Activated CD4-positive, alpha-beta T cell treated with anti-CD3 and anti-CD28 coated beads, Interleukin-2, amount 10 ng/mL, durations not matched to agents 7 days and 5 days (primary cell): ENCODE measurements at regions not wholly inside any gene's neighbourhood (a gene's known extent, or its start where the extent isn't known, plus 50 kb on each side); places are given as distances from the start of the nearest gene placed in this dataset.

Experiments
- CTCF ChIA-PET: fragments of 350-600 bp; sonication (Branson Sonifier 250); formaldehyde crosslinking; loops from one replicate; lab custom pipeline; 2021; ENCODE audit warnings: antibody characterized with exemption; lab: Charles Lee
- POLR2A ChIA-PET: fragments of 350-600 bp; sonication (Branson Sonifier 250); formaldehyde crosslinking; loops from one replicate; lab custom pipeline; 2021; ENCODE audit warnings: antibody characterized with exemption; lab: Charles Lee
- DNase-seq: peaks from one replicate; pipeline ENCODE4 v3.0.0-alpha.2; 2020
- H3K27ac Mint-ChIP-seq: one replicate; pipeline ENCODE4 v1.8.0; 2021; ENCODE audit warnings: mild to moderate bottlenecking, moderate library complexity, mixed read lengths
- H3K27me3 Mint-ChIP-seq: one replicate; pipeline ENCODE4 v1.8.0; 2021; ENCODE audit warnings: mixed read lengths
- H3K36me3 Mint-ChIP-seq: one replicate; pipeline ENCODE4 v1.8.0; 2021; ENCODE audit warnings: low read depth, mixed read lengths
- H3K4me1 Mint-ChIP-seq: one replicate; pipeline ENCODE4 v1.8.0; 2021; ENCODE audit warnings: mixed read lengths
- H3K4me3 Mint-ChIP-seq: one replicate; pipeline ENCODE4 v1.8.0; 2021; ENCODE audit warnings: mild to moderate bottlenecking, moderate library complexity, mixed read lengths
- H3K9me3 Mint-ChIP-seq: one replicate; pipeline ENCODE4 v1.8.0; 2021; ENCODE audit warnings: mixed read lengths

- H3K4me1 Mint-ChIP-seq, result no peaks in the 10 kb centered on the region
- H3K27me3 Mint-ChIP-seq, result peaks cover 11% of the 10 kb centered on the region
- no peaks in the 10 kb centered on the region for H3K36me3 Mint-ChIP-seq
- ChIA-PET POLR2A (no interaction called here), CTCF (no interaction called here)
- H3K4me3 Mint-ChIP-seq, result no peak overlapping the region
- no peak overlapping the region for H3K27ac Mint-ChIP-seq
- no peak for DNase-seq
- H3K9me3 Mint-ChIP-seq, result no peaks in the 10 kb centered on the region
Observed at GRCh38 chr3:178388473-178388872, 147.8 kb upstream of the KCNMB2 start.

- Mint-ChIP-seq H3K9me3 (no peaks in the 10 kb centered on the region), H3K4me1 (no peaks in the 10 kb centered on the region), H3K4me3 (no peak overlapping the region), H3K27me3 (peaks cover 11% of the 10 kb centered on the region), H3K36me3 (no peaks in the 10 kb centered on the region), H3K27ac (no peak overlapping the region)
- POLR2A ChIA-PET, result no interaction called here
- CTCF ChIA-PET, result no interaction called here
- no peak for DNase-seq
Observed at GRCh38 chr3:178389258-178389657, 147.0 kb upstream of the KCNMB2 start.

- Mint-ChIP-seq H3K4me1 (no peaks in the 10 kb centered on the region), H3K27me3 (peaks cover 13% of the 10 kb centered on the region), H3K9me3 (no peaks in the 10 kb centered on the region), H3K27ac (no peak overlapping the region), H3K4me3 (no peak overlapping the region), H3K36me3 (no peaks in the 10 kb centered on the region)
- ChIA-PET POLR2A (no interaction called here), CTCF (no interaction called here)
- no peak for DNase-seq
Observed at GRCh38 chr3:178392511-178392926, 143.7 kb upstream of the KCNMB2 start.

DNA sequence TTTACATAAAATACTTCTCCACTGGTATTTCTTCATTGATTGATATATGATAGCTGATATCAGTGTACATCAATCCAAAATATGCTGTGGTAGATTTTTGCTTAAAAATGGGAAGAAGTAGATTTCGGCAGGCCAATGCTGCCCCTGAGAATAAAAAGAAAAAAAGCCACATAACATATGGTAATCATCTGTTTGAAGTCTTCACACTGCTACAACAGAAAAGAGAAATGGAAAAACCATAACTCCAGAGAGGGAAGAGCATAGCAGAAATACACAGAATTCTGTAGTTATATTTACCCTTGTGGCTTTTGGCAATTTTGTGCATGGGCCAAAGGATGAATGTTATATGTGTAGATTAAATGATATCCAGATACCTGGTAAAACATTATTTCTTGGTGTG lies 143.1 kb upstream of the KCNMB2 start:
- Mint-ChIP-seq H3K4me3 (no peak overlapping the region), H3K9me3 (no peaks in the 10 kb centered on the region), H3K27ac (no peak overlapping the region), H3K36me3 (no peaks in the 10 kb centered on the region), H3K27me3 (peaks cover 13% of the 10 kb centered on the region), H3K4me1 (no peaks in the 10 kb centered on the region)
- ChIA-PET POLR2A (no interaction called here), CTCF (no interaction called here)
- no peak for DNase-seq

- peaks cover 13% of the 10 kb centered on the region for H3K27me3 Mint-ChIP-seq
- no peaks in the 10 kb centered on the region for H3K4me1 Mint-ChIP-seq
- no peaks in the 10 kb centered on the region for H3K9me3 Mint-ChIP-seq
- CTCF ChIA-PET, result interaction anchor here (1.6 kb wide), 1 partner anchor 9 kb away, joined by 5 read pairs; no protein-coding TSS in a partner anchor
- H3K4me3 Mint-ChIP-seq, result no peak overlapping the region
- DNase-seq, result no peak
- H3K36me3 Mint-ChIP-seq, result no peaks in the 10 kb centered on the region
- POLR2A ChIA-PET, result no interaction called here
- no peak overlapping the region for H3K27ac Mint-ChIP-seq
Observed at GRCh38 chr3:178393824-178394223, 142.4 kb upstream of the KCNMB2 start.

DNA sequence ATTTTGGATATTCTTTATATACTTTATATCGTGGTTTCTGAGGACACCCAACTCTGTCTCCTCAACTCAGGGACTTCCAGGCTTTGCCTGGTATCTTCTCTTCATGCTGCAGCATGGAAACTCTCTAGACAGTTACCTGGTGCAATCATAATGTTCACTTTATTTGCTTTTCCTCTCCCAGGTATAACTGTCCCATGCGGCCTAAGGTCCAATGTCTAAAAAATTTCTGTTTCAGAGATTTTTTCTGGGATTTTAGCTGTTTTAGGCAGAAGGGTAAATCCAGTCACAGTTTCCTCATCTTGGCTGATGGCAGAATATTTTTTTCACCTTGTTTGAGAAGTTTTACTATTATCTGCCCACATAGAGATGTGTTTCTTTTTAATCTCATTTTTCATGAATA lies 139.9 kb upstream of the KCNMB2 start:
- no peak for DNase-seq
- no peaks in the 10 kb centered on the region for H3K9me3 Mint-ChIP-seq
- POLR2A ChIA-PET, result no interaction called here
- no peaks in the 10 kb centered on the region for H3K36me3 Mint-ChIP-seq
- no peak overlapping the region for H3K27ac Mint-ChIP-seq
- H3K4me1 Mint-ChIP-seq, result no peaks in the 10 kb centered on the region
- CTCF ChIA-PET, result no interaction called here
- no peak overlapping the region for H3K4me3 Mint-ChIP-seq
- peaks cover 8% of the 10 kb centered on the region for H3K27me3 Mint-ChIP-seq

GRCh38 chr3:178397202-178397601 lies 139.0 kb upstream of the KCNMB2 start:
- no peaks in the 10 kb centered on the region for H3K9me3 Mint-ChIP-seq
- peaks cover 8% of the 10 kb centered on the region for H3K27me3 Mint-ChIP-seq
- H3K4me3 Mint-ChIP-seq, result no peak overlapping the region
- CTCF ChIA-PET, result no interaction called here
- H3K27ac Mint-ChIP-seq, result no peak overlapping the region
- no peak for DNase-seq
- H3K4me1 Mint-ChIP-seq, result no peaks in the 10 kb centered on the region
- no peaks in the 10 kb centered on the region for H3K36me3 Mint-ChIP-seq
- POLR2A ChIA-PET, result no interaction called here

GRCh38 chr3:178397836-178398235 lies 138.4 kb upstream of the KCNMB2 start:
- DNase-seq, result no peak
- H3K27ac Mint-ChIP-seq, result no peak overlapping the region
- no peaks in the 10 kb centered on the region for H3K9me3 Mint-ChIP-seq
- ChIA-PET POLR2A (no interaction called here), CTCF (no interaction called here)
- no peaks in the 10 kb centered on the region for H3K36me3 Mint-ChIP-seq
- no peaks in the 10 kb centered on the region for H3K4me1 Mint-ChIP-seq
- peaks cover 8% of the 10 kb centered on the region for H3K27me3 Mint-ChIP-seq
- no peak overlapping the region for H3K4me3 Mint-ChIP-seq

DNA sequence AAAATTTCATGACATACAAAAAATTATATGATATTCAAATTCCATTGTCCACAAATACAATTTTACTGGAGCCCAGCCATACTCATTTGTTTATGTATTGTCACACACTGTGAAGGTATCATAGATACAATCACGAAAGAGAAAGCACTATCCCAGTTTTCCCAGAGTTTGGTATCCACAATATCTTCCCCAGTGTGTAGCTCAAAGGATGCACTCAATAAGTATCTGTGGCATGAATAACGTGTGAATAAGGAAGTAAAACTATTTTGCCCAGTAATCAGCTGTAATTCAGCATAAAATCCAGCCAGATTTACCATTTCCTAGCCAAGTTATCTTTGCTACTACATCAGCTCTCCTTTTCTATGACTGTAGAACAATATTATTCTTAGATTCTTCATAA lies 131.3 kb upstream of the KCNMB2 start:
- H3K27ac Mint-ChIP-seq, result no peak overlapping the region
- no peaks in the 10 kb centered on the region for H3K36me3 Mint-ChIP-seq
- H3K27me3 Mint-ChIP-seq, result no peaks in the 10 kb centered on the region
- POLR2A ChIA-PET, result interaction anchor here (0.6 kb wide), 1 partner anchor 119 kb away, joined by 3 read pairs; no protein-coding TSS in a partner anchor
- no peak for DNase-seq
- no peaks in the 10 kb centered on the region for H3K4me1 Mint-ChIP-seq
- no peaks in the 10 kb centered on the region for H3K9me3 Mint-ChIP-seq
- H3K4me3 Mint-ChIP-seq, result no peak overlapping the region
- CTCF ChIA-PET, result no interaction called here

DNA sequence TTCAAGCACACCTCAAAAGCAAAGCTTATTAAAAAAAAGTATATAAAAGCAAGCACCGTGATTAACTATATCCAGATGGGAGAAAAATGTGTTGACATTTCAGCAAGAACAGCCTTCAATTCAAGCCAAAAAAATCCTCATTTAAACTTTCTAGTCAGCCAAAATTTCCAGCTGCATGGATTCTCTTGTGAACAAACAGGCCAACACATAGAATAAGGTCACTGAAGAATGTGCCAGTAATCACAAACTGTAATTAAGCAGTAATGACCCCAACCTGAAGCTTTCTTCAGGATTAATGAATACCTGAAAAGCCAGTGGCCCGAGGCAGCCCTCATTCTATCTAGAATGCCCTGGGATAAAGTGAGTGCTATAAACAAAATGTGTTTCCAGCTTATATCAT lies 130.7 kb upstream of the KCNMB2 start:
- Mint-ChIP-seq H3K36me3 (no peaks in the 10 kb centered on the region), H3K9me3 (no peaks in the 10 kb centered on the region), H3K27me3 (no peaks in the 10 kb centered on the region), H3K4me1 (no peaks in the 10 kb centered on the region), H3K4me3 (no peak overlapping the region), H3K27ac (no peak overlapping the region)
- no peak for DNase-seq
- POLR2A ChIA-PET, result interaction anchor here (0.6 kb wide), 1 partner anchor 119 kb away, joined by 3 read pairs; no protein-coding TSS in a partner anchor
- CTCF ChIA-PET, result no interaction called here

GRCh38 chr3:178406206-178406605 lies 130.0 kb upstream of the KCNMB2 start:
- Mint-ChIP-seq H3K27me3 (no peaks in the 10 kb centered on the region), H3K27ac (no peak overlapping the region), H3K4me3 (no peak overlapping the region), H3K4me1 (no peaks in the 10 kb centered on the region), H3K36me3 (no peaks in the 10 kb centered on the region), H3K9me3 (no peaks in the 10 kb centered on the region)
- no peak for DNase-seq
- ChIA-PET CTCF (no interaction called here), POLR2A (no interaction called here)

- CTCF ChIA-PET, result no interaction called here
- no peaks in the 10 kb centered on the region for H3K4me1 Mint-ChIP-seq
- no peak for DNase-seq
- H3K36me3 Mint-ChIP-seq, result no peaks in the 10 kb centered on the region
- no peaks in the 10 kb centered on the region for H3K9me3 Mint-ChIP-seq
- POLR2A ChIA-PET, result no interaction called here
- peaks cover 4% of the 10 kb centered on the region for H3K27me3 Mint-ChIP-seq
- H3K27ac Mint-ChIP-seq, result no peak overlapping the region
- H3K4me3 Mint-ChIP-seq, result no peak overlapping the region
Observed at GRCh38 chr3:178415384-178415783, 120.9 kb upstream of the KCNMB2 start.

DNA sequence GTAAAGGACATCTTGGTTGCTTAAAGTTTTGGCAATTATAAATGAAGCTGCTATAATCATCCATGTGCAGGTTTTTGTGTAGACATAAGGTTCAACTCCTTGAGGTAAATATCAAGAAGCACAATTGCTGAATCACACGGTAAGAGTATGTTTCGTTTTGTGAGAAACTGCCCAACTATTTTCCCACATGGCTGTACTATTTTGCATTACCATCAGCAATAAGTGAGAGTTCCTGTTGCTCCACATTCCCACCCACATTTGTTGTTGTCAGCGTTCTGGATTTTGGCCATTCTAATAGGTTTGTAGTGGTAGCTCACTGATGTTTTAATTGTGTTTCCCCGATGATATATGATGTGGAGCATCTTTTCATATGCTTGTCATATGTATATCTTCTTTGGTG lies 118.5 kb upstream of the KCNMB2 start:
- H3K36me3 Mint-ChIP-seq, result no peaks in the 10 kb centered on the region

GRCh38 chr3:178419071-178419470 lies 117.2 kb upstream of the KCNMB2 start:
- DNase-seq, result no peak
- Mint-ChIP-seq H3K27me3 (peaks cover 8% of the 10 kb centered on the region), H3K4me1 (no peaks in the 10 kb centered on the region), H3K36me3 (no peaks in the 10 kb centered on the region), H3K27ac (no peak overlapping the region), H3K9me3 (no peaks in the 10 kb centered on the region), H3K4me3 (no peak overlapping the region)
- CTCF ChIA-PET, result no interaction called here
- POLR2A ChIA-PET, result no interaction called here

More for the DNA sequence above, 118.5 kb upstream of the KCNMB2 start:
- POLR2A ChIA-PET, result no interaction called here
- no peak overlapping the region for H3K4me3 Mint-ChIP-seq
- peaks cover 6% of the 10 kb centered on the region for H3K27me3 Mint-ChIP-seq
- H3K9me3 Mint-ChIP-seq, result no peaks in the 10 kb centered on the region
- CTCF ChIA-PET, result no interaction called here
- H3K4me1 Mint-ChIP-seq, result no peaks in the 10 kb centered on the region
- no peak for DNase-seq
- no peak overlapping the region for H3K27ac Mint-ChIP-seq
